ENCODE measurements at regions not wholly inside any gene's neighbourhood (a gene's known extent, or its start where the extent isn't known, plus 50 kb on each side); places are given as distances from the start of the nearest gene placed in this dataset.

DNA sequence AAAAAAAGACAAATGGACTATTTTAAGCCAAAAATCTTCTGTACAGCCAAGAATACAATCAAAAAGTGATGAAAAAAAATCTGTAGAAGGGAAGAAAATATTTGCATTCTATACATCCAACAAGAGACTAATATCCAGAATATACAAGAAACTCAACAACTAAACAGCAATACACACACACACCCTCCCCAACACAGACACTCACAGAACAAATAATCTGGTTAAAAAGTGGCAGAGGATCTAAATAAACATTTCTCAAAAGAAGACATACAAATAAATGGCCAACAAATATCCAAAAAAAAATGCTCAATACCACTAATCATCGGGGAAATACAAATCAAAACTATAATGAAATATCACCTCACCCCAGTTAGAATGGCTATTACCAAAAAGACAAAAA, 209.0 kb upstream of the ZNF385D start:
- TF ChIP-seq, protein P1, sequence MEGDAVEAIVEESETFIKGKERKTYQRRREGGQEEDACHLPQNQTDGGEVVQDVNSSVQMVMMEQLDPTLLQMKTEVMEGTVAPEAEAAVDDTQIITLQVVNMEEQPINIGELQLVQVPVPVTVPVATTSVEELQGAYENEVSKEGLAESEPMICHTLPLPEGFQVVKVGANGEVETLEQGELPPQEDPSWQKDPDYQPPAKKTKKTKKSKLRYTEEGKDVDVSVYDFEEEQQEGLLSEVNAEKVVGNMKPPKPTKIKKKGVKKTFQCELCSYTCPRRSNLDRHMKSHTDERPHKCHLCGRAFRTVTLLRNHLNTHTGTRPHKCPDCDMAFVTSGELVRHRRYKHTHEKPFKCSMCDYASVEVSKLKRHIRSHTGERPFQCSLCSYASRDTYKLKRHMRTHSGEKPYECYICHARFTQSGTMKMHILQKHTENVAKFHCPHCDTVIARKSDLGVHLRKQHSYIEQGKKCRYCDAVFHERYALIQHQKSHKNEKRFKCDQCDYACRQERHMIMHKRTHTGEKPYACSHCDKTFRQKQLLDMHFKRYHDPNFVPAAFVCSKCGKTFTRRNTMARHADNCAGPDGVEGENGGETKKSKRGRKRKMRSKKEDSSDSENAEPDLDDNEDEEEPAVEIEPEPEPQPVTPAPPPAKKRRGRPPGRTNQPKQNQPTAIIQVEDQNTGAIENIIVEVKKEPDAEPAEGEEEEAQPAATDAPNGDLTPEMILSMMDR (IDR thresholded peaks at IDR 0.05), result no peak
- TF ChIP-seq, protein P2, sequence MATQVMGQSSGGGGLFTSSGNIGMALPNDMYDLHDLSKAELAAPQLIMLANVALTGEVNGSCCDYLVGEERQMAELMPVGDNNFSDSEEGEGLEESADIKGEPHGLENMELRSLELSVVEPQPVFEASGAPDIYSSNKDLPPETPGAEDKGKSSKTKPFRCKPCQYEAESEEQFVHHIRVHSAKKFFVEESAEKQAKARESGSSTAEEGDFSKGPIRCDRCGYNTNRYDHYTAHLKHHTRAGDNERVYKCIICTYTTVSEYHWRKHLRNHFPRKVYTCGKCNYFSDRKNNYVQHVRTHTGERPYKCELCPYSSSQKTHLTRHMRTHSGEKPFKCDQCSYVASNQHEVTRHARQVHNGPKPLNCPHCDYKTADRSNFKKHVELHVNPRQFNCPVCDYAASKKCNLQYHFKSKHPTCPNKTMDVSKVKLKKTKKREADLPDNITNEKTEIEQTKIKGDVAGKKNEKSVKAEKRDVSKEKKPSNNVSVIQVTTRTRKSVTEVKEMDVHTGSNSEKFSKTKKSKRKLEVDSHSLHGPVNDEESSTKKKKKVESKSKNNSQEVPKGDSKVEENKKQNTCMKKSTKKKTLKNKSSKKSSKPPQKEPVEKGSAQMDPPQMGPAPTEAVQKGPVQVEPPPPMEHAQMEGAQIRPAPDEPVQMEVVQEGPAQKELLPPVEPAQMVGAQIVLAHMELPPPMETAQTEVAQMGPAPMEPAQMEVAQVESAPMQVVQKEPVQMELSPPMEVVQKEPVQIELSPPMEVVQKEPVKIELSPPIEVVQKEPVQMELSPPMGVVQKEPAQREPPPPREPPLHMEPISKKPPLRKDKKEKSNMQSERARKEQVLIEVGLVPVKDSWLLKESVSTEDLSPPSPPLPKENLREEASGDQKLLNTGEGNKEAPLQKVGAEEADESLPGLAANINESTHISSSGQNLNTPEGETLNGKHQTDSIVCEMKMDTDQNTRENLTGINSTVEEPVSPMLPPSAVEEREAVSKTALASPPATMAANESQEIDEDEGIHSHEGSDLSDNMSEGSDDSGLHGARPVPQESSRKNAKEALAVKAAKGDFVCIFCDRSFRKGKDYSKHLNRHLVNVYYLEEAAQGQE (IDR thresholded peaks at IDR 0.05), result no peak
- TF ChIP-seq RAD21 (conservative IDR thresholded peaks at IDR 0.05 in 1 of 2, IDR thresholded peaks at IDR 0.05 in 1 of 2) (no peak), POLR2AphosphoS2 (conservative IDR thresholded peaks at IDR 0.05; ENCODE audit: low read length) (no peak), POLR2A (IDR thresholded peaks at IDR 0.05; ENCODE audit: low read length) (no peak), CEBPB (IDR thresholded peaks at IDR 0.05) (no peak)
